ENCODE measurements at regions not wholly inside any gene's neighbourhood (a gene's known extent, or its start where the extent isn't known, plus 50 kb on each side); places are given as distances from the start of the nearest gene placed in this dataset.

DNA sequence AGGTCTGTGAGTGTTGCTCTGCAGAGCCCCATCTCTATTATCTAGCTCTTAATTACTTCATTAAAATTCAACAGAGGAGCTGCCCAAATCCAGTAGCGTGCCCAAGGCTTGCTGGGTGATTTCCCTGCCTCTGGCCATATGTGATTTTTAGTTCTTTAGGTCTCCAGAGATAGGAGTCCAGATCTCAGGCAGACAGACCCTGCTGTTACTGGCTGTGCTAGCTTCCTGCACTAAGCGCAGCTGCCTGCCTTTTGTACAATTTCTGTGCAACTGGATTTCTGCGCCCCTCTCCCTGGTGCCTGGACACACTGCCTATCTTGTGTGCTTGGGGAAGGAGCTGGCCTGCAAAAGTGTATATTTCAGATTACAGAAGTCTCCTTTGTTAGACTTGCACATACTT, 136.5 kb downstream of the TDRD15 start:
- no peak for TF ChIP-seq CTCF (IDR thresholded peaks at IDR 0.05)
- no peak for TF ChIP-seq POLR2A (IDR thresholded peaks at IDR 0.05)

All from heart left ventricle (tissue), 13 donors.